PC-3 (cell line): ENCODE measurements at regions not wholly inside any gene's neighbourhood (a gene's known extent, or its start where the extent isn't known, plus 50 kb on each side); places are given as distances from the start of the nearest gene placed in this dataset.

Source experiments
- ATAC-seq: fragments of 200-7000 bp; cut with Tn5 transposase; 2 replicates; pipeline ENCODE4 v1.9.1; 2020; ENCODE audit warnings: mild to moderate bottlenecking, moderate library complexity
- BruUV-seq: library from RNA; stranded (reverse); fragments of 400-500 nt; replicated peaks from 2 replicates; lab custom pipeline; 2021; lab: Mats Ljungman, UMichigan
- CTCF ChIA-PET: fragments of 300-600 bp; sonication (Branson Sonifier 250); formaldehyde crosslinking; loops from one replicate; lab custom pipeline; 2022; ENCODE audit warnings: antibody characterized with exemption; lab: Charles Lee
- POLR2A ChIA-PET: fragments of 300-600 bp; sonication (Branson Sonifier 250); formaldehyde crosslinking; loops from one replicate; lab custom pipeline; 2022; ENCODE audit warnings: antibody characterized with exemption; ENCODE audit not compliant: unreplicated experiment; lab: Charles Lee
- DNase-seq: peaks from one replicate; pipeline ENCODE4 v3.0.0-alpha.2; 2015
- H2AFZ ChIP-seq: fragments of 300-600 bp; sonication (generic); 2 replicates; pipeline ENCODE4 v1.6.0; 2016; ENCODE audit warnings: antibody characterized with exemption, low read length
- H3F3A ChIP-seq: fragments of 300-600 bp; sonication (generic); one replicate; pipeline ENCODE4 v1.6.0; 2017; ENCODE audit warnings: antibody characterized with exemption, low read length, control low read depth, mild to moderate bottlenecking; ENCODE audit not compliant: unreplicated experiment
- H3K27ac ChIP-seq: fragments of 300-600 bp; sonication (generic); 2 replicates; pipeline ENCODE4 v1.5.1; 2016; ENCODE audit warnings: mild to moderate bottlenecking, low read length
- H3K27me3 ChIP-seq: fragments of 300-600 bp; sonication (generic); 2 replicates; pipeline ENCODE4 v1.6.1; 2016; ENCODE audit warnings: low read length, mixed read lengths
- H3K36me3 ChIP-seq: fragments of 300-600 bp; sonication (generic); 2 replicates; pipeline ENCODE4 v1.6.1; 2016; ENCODE audit warnings: low read depth, mixed run types, low read length, mixed read lengths
- H3K4me1 ChIP-seq: fragments of 300-600 bp; sonication (generic); 2 replicates; pipeline ENCODE4 v1.5.1; 2016; ENCODE audit warnings: low read length; ENCODE audit not compliant: insufficient read depth
- H3K4me2 ChIP-seq: fragments of 300-600 bp; sonication (generic); 2 replicates; pipeline ENCODE4 v1.6.0; 2016; ENCODE audit warnings: low read length
- H3K4me3 ChIP-seq: fragments of 300-600 bp; sonication (generic); 2 replicates; pipeline ENCODE4 v1.5.1; 2016; ENCODE audit warnings: mild to moderate bottlenecking, low read length, mixed read lengths
- H3K79me2 ChIP-seq: fragments of 300-600 bp; sonication (generic); 2 replicates; pipeline ENCODE4 v1.6.1; 2017; ENCODE audit warnings: low read length, mixed read lengths
- H3K9ac ChIP-seq: fragments of 300-600 bp; sonication (generic); 2 replicates; pipeline ENCODE4 v1.6.0; 2016; ENCODE audit warnings: mild to moderate bottlenecking, low read length
- H3K9me2 ChIP-seq: fragments of 300-600 bp; sonication (generic); replicated peaks from 2 replicates; pipeline ENCODE4 v1.6.1; 2016; ENCODE audit warnings: mixed run types, low read length, mixed read lengths
- H3K9me3 ChIP-seq: fragments of 300-600 bp; sonication (generic); 2 replicates; pipeline ENCODE4 v1.6.1; 2016; ENCODE audit warnings: low read length, mixed read lengths
- H4K20me1 ChIP-seq: fragments of 300-600 bp; sonication (generic); 2 replicates; pipeline ENCODE4 v1.6.1; 2016; ENCODE audit warnings: low read length, mixed read lengths
- CTCF ChIP-seq: fragments of 300-600 bp; sonication (generic); conservative IDR thresholded peaks from 2 replicates; pipeline ENCODE4 v1.5.1; 2017; ENCODE audit warnings: antibody characterized with exemption, low read depth, mild to moderate bottlenecking, low read length
- EZH2 ChIP-seq: fragments of 300-600 bp; sonication (generic); IDR thresholded peaks from one replicate; pipeline ENCODE4 v1.6.1; 2017; ENCODE audit warnings: antibody characterized with exemption, mild to moderate bottlenecking, low read length; ENCODE audit not compliant: unreplicated experiment
- EZH2phosphoT487 ChIP-seq: fragments of 300-600 bp; sonication (generic); IDR thresholded peaks from 2 replicates; pipeline ENCODE4 v1.6.1; 2018; ENCODE audit warnings: mild to moderate bottlenecking, antibody characterized with exemption, low read length, borderline replicate concordance
- intact Hi-C: fragments of 100-400 bp; cut with micrococcal nuclease; formaldehyde crosslinking; loops from 2 replicates; pipeline ENCODE4 v1.9.0; 2023

DNA sequence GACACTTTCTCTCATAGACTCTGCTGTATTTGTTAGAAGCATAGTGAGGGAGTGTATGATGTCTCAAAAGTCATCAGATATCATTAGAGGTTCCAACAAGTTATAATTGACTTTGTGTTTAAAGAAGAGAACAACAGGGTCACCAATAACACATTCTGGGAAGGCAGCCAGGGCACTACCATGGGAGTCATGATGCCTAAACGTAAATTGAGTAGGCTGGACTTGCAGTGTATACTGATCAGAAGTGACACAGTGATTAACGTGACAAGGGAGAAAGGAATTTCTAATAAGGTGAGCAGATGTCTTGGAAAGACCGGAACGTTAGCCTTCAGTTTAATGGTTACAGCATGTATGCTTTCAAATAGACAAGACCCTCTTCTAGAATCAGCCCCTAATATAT, 973.2 kb downstream of the NCAM2 start:
- no peak overlapping the region for H3K4me2 ChIP-seq
- peaks cover 3% of the 10 kb centered on the region; the same call in 1 of the 2 replicates for H3K9me3 ChIP-seq
- ChIA-PET CTCF (no interaction called here), POLR2A (no interaction called here)
- H3K4me3 ChIP-seq: no peak overlapping the region
- H3K36me3 ChIP-seq: no peaks in the 10 kb centered on the region
- TF ChIP-seq CTCF (no peak), EZH2phosphoT487 (no peak), EZH2 (no peak)
- BruUV-seq: no TSS peak
- H3K9me2 ChIP-seq: no peaks in the 10 kb centered on the region
- ATAC-seq: no peak
- DNase-seq: peak; percentile 26
- intact Hi-C loops: no loop called here
- H2AFZ ChIP-seq: no peak overlapping the region
- H3K4me1 ChIP-seq: no peaks in the 10 kb centered on the region
- no peaks in the 10 kb centered on the region for H3F3A ChIP-seq
- no peak overlapping the region for H3K27ac ChIP-seq
- no peak overlapping the region for H3K9ac ChIP-seq
- H3K27me3 ChIP-seq: no peaks in the 10 kb centered on the region
- no peaks in the 10 kb centered on the region for H3K79me2 ChIP-seq
- H4K20me1 ChIP-seq: no peaks in the 10 kb centered on the region

DNA sequence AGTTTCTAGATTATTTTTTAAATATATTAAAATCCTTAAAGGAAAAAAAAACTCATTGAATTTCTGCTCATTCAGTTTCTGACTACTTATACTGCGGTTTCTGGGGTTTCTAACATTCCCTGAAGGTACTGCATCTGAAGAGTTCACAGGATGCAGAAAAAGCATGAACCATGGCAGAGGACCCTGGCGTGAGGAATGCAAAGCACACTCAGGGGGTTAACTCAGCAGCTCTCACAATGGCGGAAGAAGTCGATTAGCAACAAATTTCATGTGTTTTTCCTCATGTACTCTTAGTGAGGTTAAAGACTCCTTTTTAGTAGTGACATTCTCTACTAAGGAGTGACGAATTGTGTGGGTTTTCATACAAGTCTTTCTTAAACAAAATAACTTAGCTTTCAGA, 975.6 kb downstream of the NCAM2 start:
- no peaks in the 10 kb centered on the region for H3K4me1 ChIP-seq
- no peak overlapping the region for H3K27ac ChIP-seq
- H3K9me3 ChIP-seq: no peaks in the 10 kb centered on the region; the same call in 1 of the 2 replicates
- DNase-seq (peak; percentile 2), ATAC-seq (no peak)
- BruUV-seq: no TSS peak
- H3K79me2 ChIP-seq: no peaks in the 10 kb centered on the region
- no peak overlapping the region for H3K4me2 ChIP-seq
- no peaks in the 10 kb centered on the region for H3K36me3 ChIP-seq
- POLR2A ChIA-PET: interaction anchor here (0.7 kb wide), 1 partner anchor 482 kb away, joined by 3 read pairs; no protein-coding TSS in a partner anchor
- H3F3A ChIP-seq: no peaks in the 10 kb centered on the region
- CTCF ChIA-PET: no interaction called here
- no peak overlapping the region for H2AFZ ChIP-seq
- TF ChIP-seq CTCF (no peak), EZH2phosphoT487 (no peak), EZH2 (no peak)
- no peaks in the 10 kb centered on the region for H4K20me1 ChIP-seq
- no peak overlapping the region for H3K4me3 ChIP-seq
- intact Hi-C loops: no loop called here
- no peaks in the 10 kb centered on the region for H3K27me3 ChIP-seq
- no peak overlapping the region for H3K9ac ChIP-seq
- no peaks in the 10 kb centered on the region for H3K9me2 ChIP-seq

DNA sequence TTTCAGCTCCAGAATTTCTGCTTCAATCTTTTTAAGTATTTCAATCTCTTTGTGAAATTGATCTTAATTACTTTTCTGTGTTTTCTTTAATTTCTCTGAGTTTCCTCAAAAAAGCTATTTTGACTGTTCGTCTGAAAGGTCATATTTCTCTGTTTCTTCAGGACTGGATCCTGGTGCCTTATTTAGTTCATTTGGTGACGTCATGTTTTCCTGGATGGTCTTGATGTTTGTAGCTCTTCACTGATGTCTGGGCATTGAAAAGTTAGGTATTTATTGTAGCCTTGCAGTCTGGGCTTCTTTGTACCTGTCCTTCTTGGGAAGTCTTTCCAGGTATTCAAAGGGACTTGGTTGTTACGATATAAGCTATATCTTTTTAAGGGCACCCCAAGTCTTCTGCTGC, 998.7 kb downstream of the NCAM2 start:
- Histone ChIP-seq H3K4me3 (no peak overlapping the region), H3K36me3 (no peaks in the 10 kb centered on the region), H2AFZ (no peak overlapping the region), H3K9me2 (no peaks in the 10 kb centered on the region), H3K27me3 (no peaks in the 10 kb centered on the region), H3K27ac (no peak overlapping the region), H3K79me2 (no peaks in the 10 kb centered on the region), H4K20me1 (no peaks in the 10 kb centered on the region), H3K9me3 (no peaks in the 10 kb centered on the region), H3F3A (no peaks in the 10 kb centered on the region), H3K9ac (no peak overlapping the region), H3K4me1 (no peaks in the 10 kb centered on the region), H3K4me2 (no peak overlapping the region)
- no TSS peak for BruUV-seq
- no peak for DNase-seq
- no peak for ATAC-seq
- POLR2A ChIA-PET: no interaction called here
- intact Hi-C loops: no loop called here
- CTCF ChIA-PET: no interaction called here
- TF ChIP-seq EZH2phosphoT487 (no peak), EZH2 (no peak), CTCF (no peak)
